AG09309 (cell line): ENCODE measurements at regions not wholly inside any gene's neighbourhood (a gene's known extent, or its start where the extent isn't known, plus 50 kb on each side); places are given as distances from the start of the nearest gene placed in this dataset.

Experiments
- DNase-seq: peaks from one replicate; pipeline ENCODE4 v3.0.0-alpha.2; 2010; ENCODE audit warnings: low read depth
- H3K4me3 ChIP-seq: 2 replicates; pipeline ENCODE4 v1.5.1; 2011; ENCODE audit warnings: mild to moderate bottlenecking, low read depth, low read length, moderate library complexity; ENCODE audit not compliant: control insufficient read depth
- CTCF ChIP-seq: IDR thresholded peaks from 2 replicates; pipeline ENCODE4 v1.5.1; 2011; ENCODE audit warnings: mild to moderate bottlenecking, low read depth, low read length, inconsistent platforms; ENCODE audit not compliant: insufficient read depth, control insufficient read depth; ENCODE audit errors: missing control alignments

DNA sequence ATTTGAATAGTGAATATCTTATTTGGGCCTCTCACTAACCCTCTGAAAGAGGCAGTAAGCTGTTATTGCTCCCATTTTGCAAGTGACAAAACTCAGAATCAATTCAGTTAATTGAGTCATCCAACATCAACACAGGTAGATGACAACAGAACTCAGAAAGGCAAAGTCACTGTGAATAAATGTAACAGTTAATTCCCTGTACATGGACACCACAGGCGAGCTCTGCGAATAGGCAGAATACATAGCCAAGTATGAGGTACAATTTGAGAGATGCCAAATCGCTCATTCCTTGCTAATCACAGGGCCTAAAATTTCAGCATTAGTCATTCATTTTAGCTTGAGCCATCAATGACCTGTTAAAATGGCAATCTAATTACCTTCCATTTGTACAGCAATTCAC is 52.6 kb upstream of the HECTD2 start:
- no peak for DNase-seq

More for the DNA sequence above, 52.6 kb upstream of the HECTD2 start:
- H3K4me3 ChIP-seq, result no peak overlapping the region
- TF ChIP-seq CTCF, result no peak
